GM12878 (cell line): ENCODE measurements at regions not wholly inside any gene's neighbourhood (a gene's known extent, or its start where the extent isn't known, plus 50 kb on each side); places are given as distances from the start of the nearest gene placed in this dataset.

Experiments used
- ATAC-seq: fragments of 200-7000 bp; cut with Tn5 transposase; 3 replicates; pipeline ENCODE4 v1.9.1; 2020; ENCODE audit warnings: mild to moderate bottlenecking, moderate library complexity
- BruUV-seq: library from RNA; stranded (reverse); fragments of 400-500 nt; replicated peaks from 2 replicates; lab custom pipeline; 2021; lab: Mats Ljungman, UMichigan
- CTCF ChIA-PET: fragments of 300-600 bp; sonication (Branson Sonifier 250); formaldehyde crosslinking; extraction: SDS; loops from one replicate; lab custom pipeline; 2021; ENCODE audit warnings: inconsistent platforms; lab: Yijun Ruan, JAX
- POLR2A ChIA-PET: fragments of 350-600 bp; formaldehyde crosslinking; extraction: SDS; loops from one replicate; lab custom pipeline; 2021; ENCODE audit warnings: inconsistent platforms; lab: Charles Lee
- RAD21 ChIA-PET: fragments of 300-600 bp; sonication (Branson Sonifier 250); formaldehyde crosslinking; loops from one replicate; lab custom pipeline; 2023; ENCODE audit warnings: antibody characterized with exemption; ENCODE audit not compliant: unreplicated experiment; lab: Charles Lee
- SMC1A ChIA-PET: fragments of 300-600 bp; sonication (Branson Sonifier 250); formaldehyde crosslinking; loops from one replicate; lab custom pipeline; 2023; ENCODE audit not compliant: unreplicated experiment, uncharacterized antibody; lab: Charles Lee
- DNase-seq: peaks from one replicate; pipeline ENCODE4 v3.0.0-alpha.2; 2011; ENCODE audit warnings: low read depth, low spot score
- FAIRE-seq: peaks from 3 replicates; lab custom pipeline; 2011; peaks lifted over from hg19 to GRCh38; lab: Jason Lieb, UNC
- H2AFZ ChIP-seq: 2 replicates; pipeline ENCODE4 v1.6.0; 2011; ENCODE audit warnings: low read depth, low read length, control low read depth; ENCODE audit not compliant: control insufficient read depth
- H3K27ac ChIP-seq: 2 replicates; pipeline ENCODE4 v1.5.1; 2011; ENCODE audit warnings: control low read depth; ENCODE audit not compliant: control insufficient read depth, insufficient read depth
- H3K27me3 ChIP-seq, 2 experiments: replicated peaks in 1 of 2; 2 replicates each; pipeline versions ENCODE4 v1.6.0 to v1.6.1; 2011; ENCODE audit warnings: low read length in 1 of 2; ENCODE audit not compliant: control insufficient read depth in 2 of 2, insufficient read depth in 2 of 2
- H3K36me3 ChIP-seq, 2 experiments: 2 replicates each; pipeline ENCODE4 v1.5.1; 2011; ENCODE audit warnings: low read length in 1 of 2; ENCODE audit not compliant: control insufficient read depth in 2 of 2, insufficient read depth in 2 of 2
- H3K4me1 ChIP-seq: 2 replicates; pipeline ENCODE4 v1.6.1; 2011; ENCODE audit warnings: mild to moderate bottlenecking, low read length, moderate library complexity, mixed read lengths; ENCODE audit not compliant: control insufficient read depth, insufficient read depth
- H3K4me2 ChIP-seq: 2 replicates; pipeline ENCODE4 v1.6.0; 2011; ENCODE audit warnings: control low read depth; ENCODE audit not compliant: control insufficient read depth, insufficient read depth
- H3K4me3 ChIP-seq: fragments of 200-600 bp; sonication (generic); 2 replicates; pipeline ENCODE4 v1.5.1; 2016
- H3K79me2 ChIP-seq: 2 replicates; pipeline ENCODE4 v1.6.0; 2011; ENCODE audit warnings: low read length; ENCODE audit not compliant: control insufficient read depth, insufficient read depth
- H3K9ac ChIP-seq: 2 replicates; pipeline ENCODE4 v1.8.0; 2011; ENCODE audit warnings: low read length, control low read depth, mixed read lengths; ENCODE audit not compliant: control insufficient read depth, insufficient read depth
- H3K9me3 ChIP-seq: replicated peaks from 3 replicates; pipeline ENCODE4 v1.5.1; 2011; ENCODE audit warnings: mild to moderate bottlenecking, low read length; ENCODE audit not compliant: control insufficient read depth, insufficient read depth
- H4K20me1 ChIP-seq: 2 replicates; pipeline ENCODE4 v1.6.0; 2011; ENCODE audit not compliant: control insufficient read depth, insufficient read depth
- BCL11A ChIP-seq: IDR thresholded peaks from 2 replicates; pipeline ENCODE4 v1.6.1; 2011; ENCODE audit warnings: low read depth, low read length
- CBX5 ChIP-seq: sonication (generic); IDR thresholded peaks from 2 replicates; pipeline ENCODE4 v1.6.1; 2016; ENCODE audit warnings: low read depth, moderate library complexity, mild to moderate bottlenecking, inconsistent platforms
- EGR1 ChIP-seq, 2 experiments: IDR thresholded peaks; 1 replicate in 1 of 2; 2 replicates in 1 of 2; pipeline ENCODE4 v1.6.1; 2011 to 2012; ENCODE audit warnings: low read depth in 2 of 2, low read length in 2 of 2, borderline replicate concordance in 1 of 2, mild to moderate bottlenecking in 1 of 2, moderate library complexity in 1 of 2
- PAX5 ChIP-seq: IDR thresholded peaks from 2 replicates; pipeline ENCODE4 v1.6.1; 2011; ENCODE audit warnings: low read depth, low read length, borderline replicate concordance
- RB1 ChIP-seq: fragments of 450-650 bp; formaldehyde crosslinking; IDR thresholded peaks from 2 replicates; pipeline ENCODE4 v1.6.1; 2017; ENCODE audit warnings: mild to moderate bottlenecking, borderline replicate concordance
- SIN3A ChIP-seq: IDR thresholded peaks from 2 replicates; pipeline ENCODE4 v1.6.1; 2012; ENCODE audit warnings: low read depth, low read length, improper control_type of control experiment
- SPI1 ChIP-seq: IDR thresholded peaks from 2 replicates; pipeline ENCODE4 v1.6.1; 2011; ENCODE audit warnings: low read depth, mild to moderate bottlenecking, low read length, moderate library complexity, borderline replicate concordance; ENCODE audit not compliant: insufficient read depth
- YY1 ChIP-seq: IDR thresholded peaks from 2 replicates; pipeline ENCODE4 v1.6.1; 2011; ENCODE audit warnings: low read depth, mild to moderate bottlenecking, low read length
- WGBS: methylation state at CpG from one replicate; pipeline ENCODE4 v1.1.6; 2016; ENCODE audit warnings: low lambda C conversion rate; ENCODE audit not compliant: insufficient replicate concordance, insufficient coverage; ENCODE audit errors: missing lambda C conversion rate; 5-methylcytosine and 5-hydroxymethylcytosine counted together
- in situ Hi-C: fragments of 300-500 bp; cut with MboI; formaldehyde crosslinking; loops from 9 replicates; pipeline ENCODE4 v1.14.3; 2018; ENCODE audit warnings: mixed read lengths
- intact Hi-C: fragments of 100-400 bp; cut with micrococcal nuclease; formaldehyde crosslinking; loops from one replicate; pipeline ENCODE4 v1.14.2; 2022; ENCODE audit not compliant: unreplicated experiment
- TF ChIP-seq, protein P1 (sequence below): fragments of 450-650 bp; IDR thresholded peaks from 2 replicates; pipeline ENCODE4 v1.6.1; 2018; ENCODE audit warnings: borderline replicate concordance, mild to moderate bottlenecking; ENCODE audit not compliant: partially characterized antibody

DNA sequence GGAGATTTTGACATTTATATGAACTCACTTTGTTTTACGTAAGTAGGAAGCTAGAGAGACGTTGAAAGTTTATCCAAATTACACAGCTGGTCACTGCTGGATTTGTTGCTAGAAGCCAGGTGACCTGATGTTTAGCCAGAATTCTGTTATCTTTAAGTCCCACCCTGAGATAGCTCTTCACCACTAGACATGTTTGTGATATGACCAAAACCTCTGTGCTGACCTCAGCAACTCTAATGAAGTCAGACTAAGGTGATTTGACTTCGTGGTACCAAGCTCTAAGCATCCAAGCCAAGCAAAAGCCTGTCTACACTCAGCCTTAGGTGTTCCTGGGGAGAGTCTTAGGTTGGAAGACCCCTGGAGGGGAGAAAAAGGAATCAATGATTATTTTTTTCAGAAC, 102.4 kb downstream of the ARRDC4 start (continued):
- TF ChIP-seq EGR1 (IDR thresholded peaks at IDR 0.05; ENCODE audit: borderline replicate concordance in 1 of 2, low read depth in 2 of 2, low read length in 2 of 2), result no peak
- TF ChIP-seq RB1, result no peak
- no peak for TF ChIP-seq CBX5
- TF ChIP-seq BCL11A, result no peak
- TF ChIP-seq SPI1, result no peak
- TF ChIP-seq, protein P1, sequence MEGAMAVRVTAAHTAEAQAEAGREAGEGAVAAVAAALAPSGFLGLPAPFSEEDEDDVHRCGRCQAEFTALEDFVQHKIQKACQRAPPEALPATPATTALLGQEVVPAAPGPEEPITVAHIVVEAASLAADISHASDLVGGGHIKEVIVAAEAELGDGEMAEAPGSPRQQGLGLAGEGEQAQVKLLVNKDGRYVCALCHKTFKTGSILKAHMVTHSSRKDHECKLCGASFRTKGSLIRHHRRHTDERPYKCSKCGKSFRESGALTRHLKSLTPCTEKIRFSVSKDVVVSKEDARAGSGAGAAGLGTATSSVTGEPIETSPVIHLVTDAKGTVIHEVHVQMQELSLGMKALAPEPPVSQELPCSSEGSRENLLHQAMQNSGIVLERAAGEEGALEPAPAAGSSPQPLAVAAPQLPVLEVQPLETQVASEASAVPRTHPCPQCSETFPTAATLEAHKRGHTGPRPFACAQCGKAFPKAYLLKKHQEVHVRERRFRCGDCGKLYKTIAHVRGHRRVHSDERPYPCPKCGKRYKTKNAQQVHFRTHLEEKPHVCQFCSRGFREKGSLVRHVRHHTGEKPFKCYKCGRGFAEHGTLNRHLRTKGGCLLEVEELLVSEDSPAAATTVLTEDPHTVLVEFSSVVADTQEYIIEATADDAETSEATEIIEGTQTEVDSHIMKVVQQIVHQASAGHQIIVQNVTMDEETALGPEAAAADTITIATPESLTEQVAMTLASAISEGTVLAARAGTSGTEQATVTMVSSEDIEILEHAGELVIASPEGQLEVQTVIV, result no peak
- no peak for TF ChIP-seq SIN3A

DNA sequence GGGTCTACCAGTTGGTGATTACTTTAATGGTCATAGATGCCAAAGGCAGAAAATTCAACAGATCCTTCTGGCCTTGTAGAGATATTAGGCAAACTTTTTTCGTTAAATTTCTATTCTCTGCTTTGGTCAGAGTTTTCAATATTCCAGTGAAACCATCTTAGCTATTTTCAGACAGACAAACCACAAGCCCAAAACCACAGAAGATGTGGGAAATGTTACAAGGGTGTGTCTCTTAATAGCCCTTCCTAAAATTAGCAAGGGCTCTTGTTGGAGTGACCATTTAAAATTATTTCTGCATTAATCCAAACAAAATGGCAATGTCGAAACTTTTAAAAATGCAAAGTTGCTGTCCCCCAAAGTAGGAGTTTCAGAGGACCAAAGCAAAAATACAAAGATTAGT, 102.8 kb downstream of the ARRDC4 start:
- H3K4me2 ChIP-seq, result no peak overlapping the region
- H3K9me3 ChIP-seq, result no peaks in the 10 kb centered on the region

More for the DNA sequence above, 102.8 kb downstream of the ARRDC4 start:
- BruUV-seq, result no TSS peak
- no peak for FAIRE-seq
- H3K79me2 ChIP-seq, result no peaks in the 10 kb centered on the region
- ChIA-PET RAD21 (no interaction called here), CTCF (no interaction called here), SMC1A (no interaction called here), POLR2A (no interaction called here)
- TF ChIP-seq YY1, result no peak
- no peak for TF ChIP-seq PAX5
- 11% methylated on average over 2 of the region's 2 CpGs for WGBS
- intact Hi-C loops (no loop called here), in situ Hi-C loops (no loop called here)
- H4K20me1 ChIP-seq, result no peaks in the 10 kb centered on the region
- no peaks in the 10 kb centered on the region for H3K27me3 ChIP-seq
- H3K27ac ChIP-seq, result no peak overlapping the region
- ATAC-seq, result no peak
- no peaks in the 10 kb centered on the region for H3K4me1 ChIP-seq
- H2AFZ ChIP-seq, result no peak overlapping the region
- H3K9ac ChIP-seq, result no peak overlapping the region
- no peak overlapping the region for H3K4me3 ChIP-seq
- no peak for DNase-seq
- H3K36me3 ChIP-seq, result no peaks in the 10 kb centered on the region
